Large intestine (tissue), 3 donors: ENCODE measurements at regions not wholly inside any gene's neighbourhood (a gene's known extent, or its start where the extent isn't known, plus 50 kb on each side); places are given as distances from the start of the nearest gene placed in this dataset.

ENCODE experiments used
- DNase-seq, 2 donors: peaks; one replicate each; pipeline versions ENCODE4 v3.0.0 to v3.0.0-alpha.2; 2013
- H3K27ac ChIP-seq: one replicate; pipeline ENCODE4 v1.5.1; 2013; ENCODE audit warnings: low read length
- H3K27me3 ChIP-seq: 2 replicates; pipeline ENCODE4 v1.6.1; 2013; ENCODE audit warnings: low read length; ENCODE audit not compliant: control insufficient read depth, insufficient read depth
- H3K36me3 ChIP-seq: 2 replicates; pipeline ENCODE4 v1.6.1; 2013; ENCODE audit warnings: low read length; ENCODE audit not compliant: control insufficient read depth, insufficient read depth
- H3K4me1 ChIP-seq: one replicate; pipeline ENCODE4 v1.6.1; 2013; ENCODE audit warnings: low read length; ENCODE audit not compliant: control insufficient read depth, insufficient read depth
- H3K4me3 ChIP-seq: one replicate; pipeline ENCODE4 v1.5.1; 2013; ENCODE audit warnings: low read length
- H3K9me3 ChIP-seq: one replicate; pipeline ENCODE4 v1.6.1; 2013; ENCODE audit warnings: mild to moderate bottlenecking, low read depth, low read length, moderate library complexity; ENCODE audit not compliant: control insufficient read depth
- WGBS: methylation state at CpG from one replicate; pipeline ENCODE4 v1.1.5; 2013; ENCODE audit warnings: low lambda C conversion rate; ENCODE audit not compliant: insufficient coverage; 5-methylcytosine and 5-hydroxymethylcytosine counted together

GRCh38 chr3:88209356-88209755 is 59.6 kb downstream of the C3orf38 start:
- Histone ChIP-seq H3K4me1 (no peaks in the 10 kb centered on the region), H3K27me3 (no peaks in the 10 kb centered on the region), H3K4me3 (no peak overlapping the region), H3K36me3 (no peaks in the 10 kb centered on the region), H3K9me3 (no peaks in the 10 kb centered on the region), H3K27ac (no peak overlapping the region)
- DNase-seq, result no peak

GRCh38 chr3:88211096-88211890 is 61.5 kb downstream of the C3orf38 start:
- no peak overlapping the region for H3K4me3 ChIP-seq
- 100% methylated on average over 1 of the region's 2 CpGs for WGBS
- H3K36me3 ChIP-seq, result no peaks in the 10 kb centered on the region
- no peaks in the 10 kb centered on the region for H3K27me3 ChIP-seq
- no peak for DNase-seq
- H3K9me3 ChIP-seq, result no peaks in the 10 kb centered on the region
- H3K4me1 ChIP-seq, result no peaks in the 10 kb centered on the region
- H3K27ac ChIP-seq, result no peak overlapping the region

GRCh38 chr3:88219138-88219792 is 69.5 kb downstream of the C3orf38 start:
- no peaks in the 10 kb centered on the region for H3K27me3 ChIP-seq
- H3K4me3 ChIP-seq, result no peak overlapping the region
- peak; percentile 52 to 62 for DNase-seq
- no peak overlapping the region for H3K27ac ChIP-seq
- no peaks in the 10 kb centered on the region for H3K9me3 ChIP-seq
- H3K4me1 ChIP-seq, result no peaks in the 10 kb centered on the region
- WGBS, result no CpG with 5 or more reads among the region's 7 CpGs
- no peaks in the 10 kb centered on the region for H3K36me3 ChIP-seq

GRCh38 chr3:88220126-88220525 is 70.4 kb downstream of the C3orf38 start:
- no peaks in the 10 kb centered on the region for H3K9me3 ChIP-seq
- H3K27me3 ChIP-seq, result no peaks in the 10 kb centered on the region
- no peak overlapping the region for H3K27ac ChIP-seq
- no peaks in the 10 kb centered on the region for H3K36me3 ChIP-seq
- H3K4me3 ChIP-seq, result no peak overlapping the region
- no peaks in the 10 kb centered on the region for H3K4me1 ChIP-seq
- no peak for DNase-seq
- WGBS, result no CpG with 5 or more reads among the region's 4 CpGs

- no peaks in the 10 kb centered on the region for H3K27me3 ChIP-seq
- H3K9me3 ChIP-seq, result no peaks in the 10 kb centered on the region
- no peaks in the 10 kb centered on the region for H3K36me3 ChIP-seq
- no peak overlapping the region for H3K4me3 ChIP-seq
- no CpG with 5 or more reads among the region's 1 CpG for WGBS
- no peaks in the 10 kb centered on the region for H3K4me1 ChIP-seq
- no peak overlapping the region for H3K27ac ChIP-seq
- no peak for DNase-seq
Measured at GRCh38 chr3:88221726-88222125, 72.0 kb downstream of the C3orf38 start.

- no peaks in the 10 kb centered on the region for H3K27me3 ChIP-seq
- no peaks in the 10 kb centered on the region for H3K9me3 ChIP-seq
- no peaks in the 10 kb centered on the region for H3K4me1 ChIP-seq
- no peak overlapping the region for H3K27ac ChIP-seq
- no peak overlapping the region for H3K4me3 ChIP-seq
- 60% methylated on average over 1 of the region's 2 CpGs for WGBS
- no peaks in the 10 kb centered on the region for H3K36me3 ChIP-seq
- no peak for DNase-seq
Measured at GRCh38 chr3:88222343-88222742, 72.6 kb downstream of the C3orf38 start.

GRCh38 chr3:88225326-88226008 is 75.7 kb downstream of the C3orf38 start:
- H3K4me3 ChIP-seq, result no peak overlapping the region
- 83% methylated on average over 4 of the region's 8 CpGs for WGBS
- no peak overlapping the region for H3K27ac ChIP-seq
- DNase-seq, result no peak
- no peaks in the 10 kb centered on the region for H3K4me1 ChIP-seq
- H3K9me3 ChIP-seq, result no peaks in the 10 kb centered on the region
- H3K27me3 ChIP-seq, result no peaks in the 10 kb centered on the region
- no peaks in the 10 kb centered on the region for H3K36me3 ChIP-seq

- H3K4me3 ChIP-seq, result no peak overlapping the region
- no peaks in the 10 kb centered on the region for H3K27me3 ChIP-seq
- H3K4me1 ChIP-seq, result no peaks in the 10 kb centered on the region
- no peaks in the 10 kb centered on the region for H3K36me3 ChIP-seq
- no peak for DNase-seq
- no peak overlapping the region for H3K27ac ChIP-seq
- H3K9me3 ChIP-seq, result no peaks in the 10 kb centered on the region
- no CpG with 5 or more reads among the region's 3 CpGs for WGBS
Measured at GRCh38 chr3:88226910-88227309, 77.2 kb downstream of the C3orf38 start.

GRCh38 chr3:88230638-88231037 is 80.9 kb downstream of the C3orf38 start:
- DNase-seq, result no peak
- Histone ChIP-seq H3K27me3 (no peaks in the 10 kb centered on the region), H3K4me3 (no peak overlapping the region), H3K36me3 (no peaks in the 10 kb centered on the region), H3K9me3 (no peaks in the 10 kb centered on the region), H3K4me1 (no peaks in the 10 kb centered on the region), H3K27ac (no peak overlapping the region)
- WGBS, result 100% methylated on average over 1 of the region's 7 CpGs

GRCh38 chr3:88231207-88231606 is 81.4 kb downstream of the C3orf38 start:
- no peaks in the 10 kb centered on the region for H3K27me3 ChIP-seq
- H3K27ac ChIP-seq, result no peak overlapping the region
- no peaks in the 10 kb centered on the region for H3K9me3 ChIP-seq
- peak in 1 of 2 donors; percentile 4 for DNase-seq
- H3K4me3 ChIP-seq, result no peak overlapping the region
- no CpG with 5 or more reads among the region's 4 CpGs for WGBS
- H3K36me3 ChIP-seq, result no peaks in the 10 kb centered on the region
- H3K4me1 ChIP-seq, result no peaks in the 10 kb centered on the region
